Spleen (tissue), 11 donors: ENCODE measurements at regions not wholly inside any gene's neighbourhood (a gene's known extent, or its start where the extent isn't known, plus 50 kb on each side); places are given as distances from the start of the nearest gene placed in this dataset.

Experiments
- DNase-seq: peaks from one replicate; pipeline ENCODE4 v3.0.0-alpha.2; 2020
- H3K27ac ChIP-seq, 8 donors: fragments of 200-600 bp; sonication (generic) in 7 of 8; 1 replicate in 4 of 8; 2 replicates in 4 of 8; pipeline versions ENCODE4 v1.5.0 to v1.8.0; 2016 to 2021; ENCODE audit warnings: inconsistent platforms in 4 of 8, mild to moderate bottlenecking in 4 of 8, moderate library complexity in 1 of 8
- H3K27me3 ChIP-seq, 7 donors: fragments of 200-600 bp; sonication (generic) in 6 of 7; replicated peaks in 1 of 7; 1 replicate in 4 of 7; 2 replicates in 3 of 7; pipeline versions ENCODE4 v1.5.0 to v1.8.0; 2016 to 2021; ENCODE audit warnings: inconsistent platforms in 3 of 7, mild to moderate bottlenecking in 1 of 7
- H3K36me3 ChIP-seq, 6 donors: fragments of 200-600 bp; sonication (generic) in 5 of 6; 1 replicate in 4 of 6; 2 replicates in 2 of 6; pipeline versions ENCODE4 v1.5.0 to v1.8.0; 2016 to 2021; ENCODE audit warnings: inconsistent platforms in 2 of 6
- H3K4me1 ChIP-seq, 6 donors: fragments of 200-600 bp; sonication (generic) in 5 of 6; 1 replicate in 3 of 6; 2 replicates in 3 of 6; pipeline versions ENCODE4 v1.5.0 to v1.8.0; 2016 to 2021; ENCODE audit warnings: inconsistent platforms in 3 of 6
- H3K4me3 ChIP-seq, 8 donors: fragments of 200-600 bp; sonication (generic) in 7 of 8; 1 replicate in 4 of 8; 2 replicates in 4 of 8; pipeline versions ENCODE4 v1.5.0 to v1.8.0; 2016 to 2021; ENCODE audit warnings: inconsistent platforms in 4 of 8, mild to moderate bottlenecking in 4 of 8, moderate library complexity in 2 of 8
- H3K9me3 ChIP-seq, 8 donors: fragments of 200-600 bp; sonication (generic) in 7 of 8; 1 replicate in 4 of 8; 2 replicates in 4 of 8; pipeline versions ENCODE4 v1.5.0 to v1.8.0; 2016 to 2021; ENCODE audit warnings: inconsistent platforms in 4 of 8
- CTCF ChIP-seq, 11 experiments: fragments of 200-600 bp in 7 of 11; fragments of 450-650 bp in 4 of 11; sonication (generic) in 4 of 11; IDR thresholded peaks in 8 of 11; conservative IDR thresholded peaks in 3 of 11; 1 replicate in 7 of 11; 2 replicates in 4 of 11; pipeline versions ENCODE4 v1.4.0 to v1.8.0; 2016 to 2021; ENCODE audit warnings: antibody characterized with exemption in 11 of 11, inconsistent platforms in 4 of 11, mild to moderate bottlenecking in 1 of 11
- POLR2A ChIP-seq, 3 donors: fragments of 450-650 bp; IDR thresholded peaks; one replicate each; pipeline ENCODE4 v1.5.1; 2017; ENCODE audit warnings: antibody characterized with exemption in 3 of 3, mild to moderate bottlenecking in 1 of 3
- POLR2AphosphoS5 ChIP-seq, 3 donors: sonication (generic); formaldehyde crosslinking; IDR thresholded peaks; one replicate each; pipeline ENCODE4 v1.5.1; 2017; ENCODE audit warnings: antibody characterized with exemption in 3 of 3
- WGBS, 5 donors: extraction: QIAGEN DNeasy Blood & Tissue Kit in 3 of 5; methylation state at CpG; one replicate each; pipeline versions ENCODE4 v1.1.5 to v1.1.7; 2013 to 2018; 5-methylcytosine and 5-hydroxymethylcytosine counted together
- intact Hi-C: fragments of 100-400 bp; cut with DNase I; formaldehyde crosslinking; loops from one replicate; pipeline ENCODE4 v1.15.0; 2023; ENCODE audit warnings: low total_unique reads
- donor health status: healthy with polysubstance abuse.
- donor health status: DM: no; HTN: no; CAD: no; lungs with moderate emphysema.
- donor health status: DM: no; HTN: no; CAD: no.
- donor health status: Bipolar disorder and iron deficiency.
- donor health status: healthy.
- donor health status: DM: no; HTN: no; CAD: no.
- donor health status: DM: yes; HTN: yes; CAD: no.

- Histone ChIP-seq H3K27ac (no peak overlapping the region), H3K36me3 (no peaks in the 10 kb centered on the region), H3K27me3 (peaks cover 0 to 2% (median 0%) of the 10 kb centered on the region in 7 donors), H3K9me3 (peaks cover 0 to 4% (median 0%) of the 10 kb centered on the region in 8 donors), H3K4me1 (peaks cover 0 to 4% (median 0%) of the 10 kb centered on the region in 6 donors), H3K4me3 (no peak overlapping the region)
- intact Hi-C loops, result no loop called here
- TF ChIP-seq CTCF (IDR thresholded peaks at IDR 0.05 in 8 of 11, conservative IDR thresholded peaks at IDR 0.05 in 3 of 11) (no peak), POLR2A (IDR thresholded peaks at IDR 0.05) (no peak), POLR2AphosphoS5 (IDR thresholded peaks at IDR 0.05) (no peak)
- no peak for DNase-seq
These were observed 295.9 kb upstream of the CRIM1 start for GRCh38 chr2:36059691-36060090.

GRCh38 chr2:36058953-36059352, 296.6 kb upstream of the CRIM1 start:
- H3K27me3 ChIP-seq, result peaks cover 0 to 3% (median 0%) of the 10 kb centered on the region in 7 donors
- H3K9me3 ChIP-seq, result peaks cover 0 to 4% (median 0%) of the 10 kb centered on the region in 8 donors
- H3K36me3 ChIP-seq, result no peaks in the 10 kb centered on the region
- 44 to 86% (median 65%) methylated on average over 2 of the region's 2 CpGs for WGBS, 5 donors
- no peak overlapping the region for H3K4me3 ChIP-seq
- DNase-seq, result no peak
- intact Hi-C loops, result no loop called here
- no peak overlapping the region for H3K27ac ChIP-seq
- H3K4me1 ChIP-seq, result peaks cover 0 to 4% (median 0%) of the 10 kb centered on the region in 6 donors
- no peak for TF ChIP-seq CTCF (IDR thresholded peaks at IDR 0.05 in 8 of 11, conservative IDR thresholded peaks at IDR 0.05 in 3 of 11)
- no peak for TF ChIP-seq POLR2AphosphoS5 (IDR thresholded peaks at IDR 0.05)
- TF ChIP-seq POLR2A (IDR thresholded peaks at IDR 0.05), result no peak

GRCh38 chr2:36058076-36058475, 297.5 kb upstream of the CRIM1 start:
- peaks cover 0 to 3% (median 0%) of the 10 kb centered on the region in 7 donors for H3K27me3 ChIP-seq
- intact Hi-C loops, result no loop called here
- no peak for DNase-seq
- peaks cover 0 to 4% (median 0%) of the 10 kb centered on the region in 6 donors for H3K4me1 ChIP-seq
- peaks cover 0 to 4% (median 0%) of the 10 kb centered on the region in 8 donors for H3K9me3 ChIP-seq
- TF ChIP-seq CTCF (IDR thresholded peaks at IDR 0.05 in 8 of 11, conservative IDR thresholded peaks at IDR 0.05 in 3 of 11), result no peak
- TF ChIP-seq POLR2AphosphoS5 (IDR thresholded peaks at IDR 0.05), result no peak
- no peak for TF ChIP-seq POLR2A (IDR thresholded peaks at IDR 0.05)
- no peak overlapping the region for H3K4me3 ChIP-seq
- 19 to 27% (median 26%) methylated on average over 3 of the region's 3 CpGs for WGBS, 5 donors
- no peak overlapping the region for H3K27ac ChIP-seq
- no peaks in the 10 kb centered on the region for H3K36me3 ChIP-seq

GRCh38 chr2:36052819-36053218, 302.8 kb upstream of the CRIM1 start:
- H3K36me3 ChIP-seq, result no peaks in the 10 kb centered on the region
- no peak for TF ChIP-seq CTCF (IDR thresholded peaks at IDR 0.05 in 8 of 11, conservative IDR thresholded peaks at IDR 0.05 in 3 of 11)
- TF ChIP-seq POLR2AphosphoS5 (IDR thresholded peaks at IDR 0.05), result no peak
- no peak for TF ChIP-seq POLR2A (IDR thresholded peaks at IDR 0.05)
- H3K9me3 ChIP-seq, result peaks cover 0 to 4% (median 0%) of the 10 kb centered on the region in 8 donors
- intact Hi-C loops, result no loop called here
- H3K27ac ChIP-seq, result no peak overlapping the region
- DNase-seq, result no peak
- 71 to 83% (median 77%) methylated on average over 1 of the region's 1 CpG for WGBS, 5 donors
- no peak overlapping the region for H3K4me3 ChIP-seq
- H3K27me3 ChIP-seq, result peaks cover 0 to 3% (median 0%) of the 10 kb centered on the region in 7 donors
- H3K4me1 ChIP-seq, result no peaks in the 10 kb centered on the region
